ENCODE measurements at regions not wholly inside any gene's neighbourhood (a gene's known extent, or its start where the extent isn't known, plus 50 kb on each side); places are given as distances from the start of the nearest gene placed in this dataset.
A peak's percentile ranks its signal among the peaks of the same experiment; 100 is the strongest.

DNA sequence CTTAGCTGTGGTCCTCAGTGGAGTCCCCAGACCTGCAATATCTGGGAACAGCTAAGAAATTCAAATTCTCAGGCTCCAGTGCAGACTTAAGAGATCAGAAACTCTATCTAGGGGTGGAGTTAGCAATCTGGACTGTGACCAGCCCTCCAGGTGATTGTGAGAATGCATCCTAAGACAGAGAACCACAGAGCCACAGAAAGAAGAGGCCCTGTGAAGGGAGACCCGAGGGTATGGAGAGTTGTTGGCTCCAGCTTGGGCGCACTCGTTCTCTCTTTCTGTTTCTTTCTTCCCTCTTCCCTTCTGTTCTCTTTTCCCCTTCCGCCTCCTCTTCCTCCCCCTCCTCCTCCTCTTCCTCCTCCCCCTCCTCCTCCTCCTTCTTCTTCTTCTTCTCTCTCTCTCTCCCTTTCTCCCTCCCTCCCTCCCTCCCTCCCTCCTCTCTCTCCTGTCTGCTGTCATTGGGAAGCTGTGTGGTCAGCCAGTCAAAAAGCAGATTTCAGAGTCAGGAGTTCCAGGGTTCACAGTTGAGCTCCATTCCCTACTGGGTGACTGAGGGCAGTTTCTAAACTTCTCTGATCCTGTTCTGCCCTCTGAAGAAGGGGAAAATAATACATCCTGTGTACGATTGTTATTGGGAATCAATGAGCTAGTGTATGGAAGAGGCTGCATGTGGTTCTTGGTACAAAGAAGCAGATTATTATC, 62.1 kb upstream of the STEAP1B start:
- no peak for DNase-seq (ENCODE audit: low spot score)

DNA sequence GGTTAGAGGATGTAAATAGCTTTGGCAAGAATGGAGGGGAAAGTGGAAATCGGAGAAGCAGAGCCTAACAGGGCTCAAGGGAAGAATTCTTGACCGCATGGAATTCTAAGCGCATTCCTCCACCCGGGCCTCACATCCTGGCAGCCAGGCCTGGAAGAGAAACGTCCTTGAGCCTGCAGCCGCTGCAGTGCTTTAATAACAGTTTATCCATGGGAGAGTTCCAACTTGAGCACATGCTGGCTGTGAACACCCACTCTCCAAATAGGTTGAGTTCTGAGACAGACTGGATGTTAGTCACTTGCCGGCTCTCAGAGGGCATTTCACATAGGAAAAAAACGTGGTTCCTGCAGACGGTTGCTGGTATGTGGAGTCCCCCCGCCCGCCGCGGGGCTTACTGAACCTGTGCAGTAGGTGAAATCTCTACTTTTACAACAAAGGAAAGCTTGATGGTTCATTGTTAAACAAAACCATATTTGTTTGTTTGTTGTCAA, 61.4 kb upstream of the STEAP1B start:
- DNase-seq (ENCODE audit: low spot score): peak; percentile 88

GRCh38 chr7:22559829-22560489, 60.0 kb upstream of the STEAP1B start:
- peak; percentile 77 for DNase-seq (ENCODE audit: low spot score)

GRCh38 chr7:22557167-22557566, 57.2 kb upstream of the STEAP1B start:
- DNase-seq (ENCODE audit: low spot score): no peak

DNA sequence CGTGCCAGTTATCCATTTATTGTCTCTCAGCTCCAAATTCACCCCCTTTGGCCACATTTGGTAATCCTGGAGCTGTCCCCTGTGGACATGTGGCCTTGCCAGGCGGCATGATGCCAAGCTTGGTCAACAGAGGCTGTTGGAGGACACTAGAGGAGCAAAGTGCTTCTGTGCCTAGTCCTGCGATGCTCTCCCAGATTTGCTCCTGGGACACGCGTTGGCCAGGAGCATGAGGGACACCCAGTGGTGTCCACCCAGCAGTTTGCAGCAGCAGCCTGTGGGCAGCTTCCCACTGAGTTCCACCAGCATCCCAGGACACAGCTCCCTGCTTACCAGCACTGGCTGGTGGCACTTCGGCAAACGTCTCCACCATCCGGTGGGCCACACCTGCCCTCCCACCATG, 55.5 kb upstream of the STEAP1B start:
- no peak for DNase-seq (ENCODE audit: low spot score)

GRCh38 chr7:22554184-22554583, 54.2 kb upstream of the STEAP1B start:
- no peak for DNase-seq (ENCODE audit: low spot score)

DNA sequence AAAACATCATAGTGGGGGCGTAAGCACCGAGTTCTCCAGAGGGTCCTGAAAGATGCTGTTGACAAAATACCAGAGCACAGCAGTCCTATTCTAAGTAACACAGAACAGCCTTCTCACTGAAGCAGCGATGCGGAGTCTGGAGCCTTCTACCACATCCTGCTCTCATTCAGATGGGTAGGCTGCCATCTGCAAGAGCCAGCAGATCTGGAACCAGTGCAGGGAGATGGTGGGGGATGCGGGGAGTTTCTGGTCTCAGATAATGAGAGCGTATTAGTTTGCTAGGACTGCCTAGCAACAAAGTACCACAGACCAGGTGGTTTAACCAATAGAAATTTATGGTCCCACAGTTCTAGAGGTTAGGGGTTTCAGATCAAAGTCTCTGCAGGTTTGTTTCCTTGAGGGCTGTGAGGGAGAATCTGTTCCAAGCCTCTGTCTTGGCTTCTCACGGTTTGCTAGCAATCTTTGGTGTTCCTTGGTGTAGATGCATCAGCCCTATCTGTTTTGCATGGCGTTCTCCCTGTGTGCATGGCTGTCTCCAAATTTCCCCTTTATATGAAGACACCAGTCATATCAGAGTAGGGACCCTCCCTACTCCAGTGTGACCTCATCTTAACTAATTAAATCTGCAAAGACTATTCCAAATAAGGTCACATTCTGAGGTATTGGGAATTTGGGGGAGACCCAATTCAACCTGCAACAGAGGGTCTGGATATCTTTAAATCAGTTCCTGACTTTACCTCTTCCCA, 52.0 kb upstream of the STEAP1B start:
- no peak for DNase-seq (ENCODE audit: low spot score)

DNA sequence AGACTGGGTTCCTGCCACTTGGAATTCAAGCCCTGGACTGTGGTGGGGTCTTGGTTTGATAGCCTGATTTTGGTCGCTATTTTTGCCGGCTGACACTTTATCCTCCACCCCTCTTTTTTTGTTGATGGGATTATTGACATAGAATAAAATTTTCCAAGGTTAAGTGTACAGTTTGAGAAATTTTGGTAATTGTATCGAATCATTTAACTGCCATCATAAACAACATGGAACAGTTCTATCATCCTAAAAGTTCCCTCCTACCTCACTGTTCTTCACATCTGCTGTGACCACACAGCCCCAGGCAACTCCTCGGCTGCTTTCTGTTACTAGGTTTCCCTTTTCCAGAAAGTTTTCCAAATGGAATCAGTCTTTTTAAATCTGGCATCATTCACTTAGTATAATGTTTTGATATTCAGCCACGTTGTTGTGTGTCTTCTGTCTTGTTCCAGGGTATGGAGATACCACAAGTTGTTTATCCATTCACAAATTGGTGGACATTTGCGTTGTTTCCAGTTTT, 50.6 kb upstream of the STEAP1B start:
- no peak for DNase-seq (ENCODE audit: low spot score)

GRCh38 chr7:22549667-22550513, 49.9 kb upstream of the STEAP1B start:
- no peak for DNase-seq (ENCODE audit: low spot score)

Data from AG08396 (cell line).